GF-D8 (cell line): ENCODE measurements at regions not wholly inside any gene's neighbourhood (a gene's known extent, or its start where the extent isn't known, plus 50 kb on each side); places are given as distances from the start of the nearest gene placed in this dataset.

Source experiments
- DNase-seq: peaks from one replicate; lab custom pipeline; 2025; lab: John Stamatoyannopoulos, UW

- DNase-seq, result no peak
These were observed 322.2 kb downstream of the SHANK2 start for GRCh38 chr11:70930215-70930614.

- no peak for DNase-seq
These were observed 320.9 kb downstream of the SHANK2 start for GRCh38 chr11:70931430-70931829.

DNA sequence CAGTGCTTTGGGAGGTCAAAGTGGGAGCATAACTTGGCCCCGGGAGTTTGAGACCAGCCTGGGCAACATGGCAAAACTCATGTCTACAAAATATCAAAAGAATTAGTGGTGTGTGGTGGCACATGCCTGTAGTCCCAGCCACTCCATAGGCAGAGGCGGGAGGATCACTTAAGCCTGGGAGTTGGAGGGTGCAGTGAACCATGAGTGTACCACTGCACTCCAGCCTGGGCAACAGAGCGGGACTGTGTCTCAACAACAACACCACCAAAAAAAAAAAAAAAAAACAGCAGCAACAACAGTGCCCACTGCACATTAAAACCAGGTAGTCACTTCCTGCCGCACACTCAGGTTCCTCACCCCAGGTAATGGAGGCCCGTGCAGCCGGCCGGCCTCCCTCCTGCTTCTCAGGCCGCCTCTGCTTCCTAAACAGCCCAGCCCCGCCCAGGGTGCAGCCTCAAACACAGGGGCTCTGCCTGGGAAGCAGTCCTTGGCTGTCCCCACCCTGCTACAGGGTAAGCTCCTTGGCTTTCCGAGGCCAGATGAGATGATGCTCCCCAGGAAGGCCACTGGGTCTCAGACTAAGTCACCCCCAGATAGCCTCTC is 318.3 kb downstream of the SHANK2 start:
- no peak for DNase-seq

DNA sequence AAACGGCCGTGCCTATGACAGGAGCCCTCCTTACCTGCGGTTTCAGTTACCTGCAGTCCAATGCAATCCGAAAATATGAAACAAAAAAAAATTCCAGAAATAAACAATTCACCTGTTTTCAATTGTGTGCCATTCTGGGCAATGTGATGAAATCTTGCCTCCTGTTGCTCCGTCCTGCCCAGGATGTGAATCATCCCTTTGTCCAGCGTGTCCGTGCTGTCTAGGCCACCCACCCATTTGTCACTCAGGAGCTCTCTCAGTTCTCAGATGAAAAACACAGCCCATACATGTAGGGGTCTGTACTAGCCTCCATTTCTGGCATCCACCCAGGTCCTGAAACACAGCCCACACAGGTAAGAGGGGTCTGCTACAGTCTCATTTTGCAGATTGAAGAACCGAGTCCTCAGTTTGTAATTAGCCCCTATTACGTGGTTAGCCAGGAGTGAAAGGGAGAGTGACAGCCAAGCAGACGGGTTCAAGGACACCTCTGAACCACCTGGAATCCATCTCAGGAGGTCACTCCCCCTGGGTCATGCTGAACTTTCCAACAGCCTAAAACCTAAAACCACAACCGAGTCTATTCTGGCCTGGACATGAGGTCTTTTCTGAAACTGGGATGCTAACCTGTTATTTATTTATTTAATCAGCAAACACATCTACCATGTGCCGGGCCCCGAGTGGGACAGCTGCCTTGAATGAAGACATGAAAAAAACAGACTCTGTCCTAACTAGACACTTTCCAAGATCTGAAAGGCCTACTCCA is 317.2 kb downstream of the SHANK2 start:
- no peak for DNase-seq

DNA sequence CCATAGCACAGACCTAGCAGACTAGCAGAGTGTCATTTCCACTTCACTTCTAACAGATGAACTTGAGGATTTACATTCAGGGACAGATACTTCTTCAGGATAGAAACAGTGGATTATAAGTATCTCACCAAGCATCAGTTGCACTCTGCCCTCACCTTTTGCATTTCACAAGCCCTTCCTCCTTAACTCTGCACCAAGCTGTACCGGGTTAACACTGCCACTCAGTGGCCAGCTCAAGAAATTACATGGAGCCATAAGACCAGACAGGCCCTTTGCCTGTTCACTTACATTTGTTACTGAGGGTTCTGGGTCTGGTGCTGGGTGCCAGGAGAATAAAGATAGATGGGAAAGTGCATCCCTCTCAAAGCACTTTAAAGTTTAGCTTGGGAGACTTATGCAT is 309.8 kb downstream of the SHANK2 start:
- DNase-seq, result no peak

- DNase-seq, result no peak
These were observed 308.2 kb downstream of the SHANK2 start for GRCh38 chr11:70944141-70944540.

DNA sequence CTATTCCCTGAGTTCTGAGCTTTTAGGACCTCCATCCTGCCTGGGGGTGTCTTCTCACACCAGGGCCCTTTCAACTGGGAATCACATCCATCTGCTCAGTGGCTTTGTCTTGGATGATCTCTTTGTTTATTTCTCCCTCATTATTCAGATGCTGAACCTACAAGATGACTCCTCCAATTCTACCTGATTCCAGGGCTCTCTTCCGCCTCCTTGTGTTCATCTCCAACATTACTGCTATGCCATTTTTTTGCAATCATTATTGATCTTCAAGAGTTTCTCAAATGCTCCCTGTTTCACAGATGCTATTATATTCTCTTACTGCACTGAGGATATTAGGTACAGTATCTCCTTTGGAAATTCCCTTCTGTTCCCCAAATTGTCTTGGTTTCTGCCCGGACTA is 307.7 kb downstream of the SHANK2 start:
- no peak for DNase-seq

DNA sequence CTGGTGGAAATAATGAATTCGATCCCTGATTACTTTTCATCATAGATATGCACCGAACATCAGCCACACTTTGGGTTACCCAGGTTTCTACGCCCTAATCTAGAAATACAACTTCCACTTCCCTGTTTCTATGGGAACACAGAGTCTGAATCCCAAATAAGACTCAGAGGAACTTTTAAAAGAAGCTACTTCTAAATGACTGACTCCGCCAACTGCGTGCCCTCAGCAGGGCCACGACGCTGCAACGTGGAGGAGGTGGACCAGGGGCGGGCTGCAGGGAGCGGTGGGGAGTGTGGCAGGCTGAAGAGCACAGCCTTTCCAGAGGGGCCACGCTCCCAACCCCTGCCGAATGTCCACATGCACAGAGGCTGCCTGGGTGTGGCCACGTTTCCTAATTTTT is 304.0 kb downstream of the SHANK2 start:
- no peak for DNase-seq

DNA sequence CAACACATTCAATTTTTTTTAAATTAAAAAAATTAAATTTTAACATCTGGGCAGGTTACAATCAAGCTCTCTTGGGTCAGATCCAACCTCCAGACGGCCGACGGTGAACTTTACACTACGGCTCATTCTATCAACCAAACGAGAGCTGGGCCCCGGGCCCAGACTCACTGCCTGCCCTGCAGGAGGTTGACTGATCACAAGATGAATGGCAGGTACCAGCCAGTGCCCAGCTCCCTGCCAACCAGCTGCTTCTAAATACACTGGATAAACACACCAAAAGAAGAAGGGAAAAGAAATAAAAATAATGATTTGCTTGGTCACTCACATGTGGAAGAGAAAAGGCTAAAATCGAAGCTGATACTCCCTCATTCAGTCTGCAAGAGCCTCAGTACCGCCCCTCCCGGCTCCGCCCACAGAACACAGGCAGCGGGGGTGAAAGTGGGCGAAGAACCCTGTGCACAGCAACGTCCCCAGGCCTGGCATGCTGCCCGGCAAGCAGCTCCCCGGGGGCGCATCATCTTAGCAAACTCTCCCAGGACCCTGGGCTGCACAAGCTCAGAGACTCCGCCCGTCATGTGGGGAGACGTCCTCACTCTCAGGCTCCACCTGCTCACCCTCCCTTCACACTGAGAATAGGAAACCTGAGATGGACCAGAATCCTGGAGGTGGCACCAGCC is 303.4 kb downstream of the SHANK2 start:
- no peak for DNase-seq

GRCh38 chr11:70951139-70951804 is 301.1 kb downstream of the SHANK2 start:
- DNase-seq, result no peak

- no peak for DNase-seq
These were observed 300.2 kb downstream of the SHANK2 start for GRCh38 chr11:70952191-70952590.

DNA sequence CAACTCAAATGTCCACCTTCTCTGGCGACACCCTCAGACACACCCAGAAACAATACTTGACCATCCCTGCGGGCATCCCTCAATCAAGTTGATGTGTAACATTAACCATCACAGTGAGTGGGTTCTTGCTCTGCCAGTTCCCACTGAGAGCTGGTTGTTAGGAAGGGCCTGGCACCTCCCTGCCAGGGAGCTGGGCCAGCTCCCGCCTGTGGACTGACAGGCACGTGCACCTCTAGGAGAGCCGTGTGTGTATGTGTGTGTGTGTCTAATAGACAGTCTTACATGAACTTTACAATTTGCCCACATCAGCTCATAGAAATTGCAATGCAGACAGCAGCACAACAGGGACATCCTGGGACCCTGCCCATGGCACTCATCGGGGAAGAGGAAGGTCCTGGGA is 298.7 kb downstream of the SHANK2 start:
- DNase-seq, result no peak

- no peak for DNase-seq
These were observed 297.9 kb downstream of the SHANK2 start for GRCh38 chr11:70954471-70954870.
